SU-DHL-6 (cell line): ENCODE measurements at regions not wholly inside any gene's neighbourhood (a gene's known extent, or its start where the extent isn't known, plus 50 kb on each side); places are given as distances from the start of the nearest gene placed in this dataset.

Experiments
- H2AFZ ChIP-seq: fragments of 200-600 bp; sonication (generic); 2 replicates; pipeline ENCODE4 v1.6.1; 2014; ENCODE audit warnings: low read depth, mild to moderate bottlenecking, moderate library complexity, mixed read lengths, antibody characterized with exemption, low read length; ENCODE audit not compliant: severe bottlenecking
- H3F3A ChIP-seq: fragments of 200-600 bp; shearing (Covaris generic); 2 replicates; pipeline ENCODE4 v1.6.0; 2016; ENCODE audit warnings: antibody characterized with exemption, mild to moderate bottlenecking; ENCODE audit not compliant: insufficient read depth
- H3K27ac ChIP-seq: fragments of 200-600 bp; sonication (generic); 2 replicates; pipeline ENCODE4 v1.5.1; 2016; ENCODE audit warnings: low read depth, mild to moderate bottlenecking, low read length, moderate library complexity, mixed read lengths
- H3K27me3 ChIP-seq: fragments of 200-600 bp; sonication (generic), shearing (Covaris generic); 2 replicates; pipeline ENCODE4 v1.6.0; 2014; ENCODE audit warnings: mild to moderate bottlenecking, low read length
- H3K36me3 ChIP-seq: fragments of 200-600 bp; sonication (generic); 2 replicates; pipeline ENCODE4 v1.6.1; 2014; ENCODE audit warnings: mild to moderate bottlenecking, low read length, mixed read lengths
- H3K4me2 ChIP-seq: fragments of 300-600, 200-600 bp; shearing (Covaris generic), sonication (generic); 2 replicates; pipeline ENCODE4 v1.6.0; 2014; ENCODE audit warnings: low read length, low read depth, mild to moderate bottlenecking; ENCODE audit not compliant: poor library complexity, severe bottlenecking
- H3K4me3 ChIP-seq: fragments of 200-600 bp; sonication (generic); 2 replicates; pipeline ENCODE4 v1.5.1; 2014; ENCODE audit warnings: antibody characterized with exemption, low read length, mild to moderate bottlenecking, mixed read lengths; ENCODE audit not compliant: insufficient read depth, poor library complexity, severe bottlenecking
- H3K79me2 ChIP-seq: fragments of 200-600 bp; sonication (generic); 2 replicates; pipeline ENCODE4 v1.6.1; 2014; ENCODE audit warnings: mild to moderate bottlenecking, low read length, moderate library complexity; ENCODE audit not compliant: insufficient read depth
- H3K9ac ChIP-seq: fragments of 200-600 bp; sonication (generic); 2 replicates; pipeline ENCODE4 v1.7.0; 2014; ENCODE audit warnings: mild to moderate bottlenecking, low read length
- H3K9me2 ChIP-seq: fragments of 200-600 bp; sonication (generic); replicated peaks from 2 replicates; pipeline ENCODE4 v1.6.1; 2014; ENCODE audit warnings: low read length; ENCODE audit not compliant: insufficient read depth
- H3K9me3 ChIP-seq: fragments of 200-600 bp; sonication (generic); 2 replicates; pipeline ENCODE4 v1.6.1; 2014; ENCODE audit warnings: low read length, mixed read lengths; ENCODE audit not compliant: insufficient read depth
- H4K20me1 ChIP-seq: fragments of 200-600 bp; sonication (generic); 2 replicates; pipeline ENCODE4 v1.6.1; 2014; ENCODE audit warnings: low read depth, mild to moderate bottlenecking, antibody characterized with exemption, low read length, moderate library complexity, mixed read lengths
- EZH2phosphoT487 ChIP-seq: fragments of 200-600 bp; sonication (generic), shearing (Covaris generic); conservative IDR thresholded peaks from 2 replicates; pipeline ENCODE4 v1.6.1; 2018; ENCODE audit warnings: mild to moderate bottlenecking, antibody characterized with exemption, low read length, moderate library complexity, mixed read lengths
- TF ChIP-seq, protein P1 (sequence below): fragments of 200-600 bp; sonication (generic); IDR thresholded peaks from one replicate; pipeline ENCODE4 v1.5.1; 2017; ENCODE audit warnings: antibody characterized with exemption, mild to moderate bottlenecking, low read length, moderate library complexity; ENCODE audit not compliant: insufficient read depth, poor library complexity, severe bottlenecking

DNA sequence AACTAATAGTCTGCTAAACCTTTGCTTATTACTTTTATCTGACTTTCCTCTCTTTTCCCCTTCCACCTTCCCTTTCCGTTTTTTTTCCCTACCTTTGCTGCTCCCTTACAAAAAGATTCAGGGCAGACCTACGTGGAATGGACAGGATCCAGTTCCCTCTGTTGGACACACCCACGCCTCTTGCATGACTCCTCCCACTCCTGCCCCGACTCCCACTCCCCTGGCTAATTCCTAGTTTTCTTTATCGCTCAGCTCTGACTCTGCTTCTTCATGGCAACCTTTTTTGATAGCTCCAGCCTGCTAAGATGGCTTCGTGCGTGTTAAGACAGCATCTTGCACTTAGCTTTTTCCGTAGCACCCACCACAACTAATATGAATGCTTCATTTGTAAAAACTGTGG, 715.6 kb upstream of the NRSN1 start:
- no peak overlapping the region for H3K4me2 ChIP-seq
- no peak overlapping the region for H3K27ac ChIP-seq
- H3K27me3 ChIP-seq, result no peaks in the 10 kb centered on the region
- no peaks in the 10 kb centered on the region for H4K20me1 ChIP-seq
- no peak overlapping the region for H2AFZ ChIP-seq
- H3K4me3 ChIP-seq, result no peak overlapping the region
- H3K9ac ChIP-seq, result no peak overlapping the region
- H3F3A ChIP-seq, result no peaks in the 10 kb centered on the region
- no peak for TF ChIP-seq EZH2phosphoT487
- TF ChIP-seq, protein P1, sequence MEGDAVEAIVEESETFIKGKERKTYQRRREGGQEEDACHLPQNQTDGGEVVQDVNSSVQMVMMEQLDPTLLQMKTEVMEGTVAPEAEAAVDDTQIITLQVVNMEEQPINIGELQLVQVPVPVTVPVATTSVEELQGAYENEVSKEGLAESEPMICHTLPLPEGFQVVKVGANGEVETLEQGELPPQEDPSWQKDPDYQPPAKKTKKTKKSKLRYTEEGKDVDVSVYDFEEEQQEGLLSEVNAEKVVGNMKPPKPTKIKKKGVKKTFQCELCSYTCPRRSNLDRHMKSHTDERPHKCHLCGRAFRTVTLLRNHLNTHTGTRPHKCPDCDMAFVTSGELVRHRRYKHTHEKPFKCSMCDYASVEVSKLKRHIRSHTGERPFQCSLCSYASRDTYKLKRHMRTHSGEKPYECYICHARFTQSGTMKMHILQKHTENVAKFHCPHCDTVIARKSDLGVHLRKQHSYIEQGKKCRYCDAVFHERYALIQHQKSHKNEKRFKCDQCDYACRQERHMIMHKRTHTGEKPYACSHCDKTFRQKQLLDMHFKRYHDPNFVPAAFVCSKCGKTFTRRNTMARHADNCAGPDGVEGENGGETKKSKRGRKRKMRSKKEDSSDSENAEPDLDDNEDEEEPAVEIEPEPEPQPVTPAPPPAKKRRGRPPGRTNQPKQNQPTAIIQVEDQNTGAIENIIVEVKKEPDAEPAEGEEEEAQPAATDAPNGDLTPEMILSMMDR, result no peak
- H3K9me3 ChIP-seq, result no peaks in the 10 kb centered on the region
- no peaks in the 10 kb centered on the region for H3K36me3 ChIP-seq
- H3K79me2 ChIP-seq, result no peaks in the 10 kb centered on the region
- H3K9me2 ChIP-seq, result no peaks in the 10 kb centered on the region

DNA sequence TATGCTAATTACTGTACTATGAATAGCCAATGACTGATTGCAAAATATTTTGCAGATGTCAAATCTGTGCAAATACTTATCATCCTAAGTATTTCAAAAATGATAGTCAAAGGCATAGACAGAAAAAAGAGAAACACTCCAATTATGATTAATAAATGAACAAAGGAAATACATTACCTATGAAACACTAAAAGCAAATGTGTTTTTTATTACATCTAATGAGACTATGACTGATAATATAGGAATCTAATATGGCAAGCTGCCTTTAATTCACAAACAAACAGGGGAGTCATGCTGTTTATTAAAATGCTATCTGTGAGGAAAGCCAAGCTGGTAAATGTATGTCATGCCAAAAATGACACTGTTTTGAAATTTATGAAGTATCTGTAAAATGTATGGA, 713.2 kb upstream of the NRSN1 start:
- no peaks in the 10 kb centered on the region for H3K36me3 ChIP-seq
- no peak overlapping the region for H2AFZ ChIP-seq
- H3K9ac ChIP-seq, result no peak overlapping the region
- no peak overlapping the region for H3K27ac ChIP-seq
- no peaks in the 10 kb centered on the region for H3K79me2 ChIP-seq
- H3K9me2 ChIP-seq, result no peaks in the 10 kb centered on the region
- H3K9me3 ChIP-seq, result no peaks in the 10 kb centered on the region
- no peak for TF ChIP-seq EZH2phosphoT487
- TF ChIP-seq, protein P1, result no peak
- no peaks in the 10 kb centered on the region for H3F3A ChIP-seq
- no peak overlapping the region for H3K4me2 ChIP-seq
- no peaks in the 10 kb centered on the region for H4K20me1 ChIP-seq
- no peak overlapping the region for H3K4me3 ChIP-seq
- H3K27me3 ChIP-seq, result no peaks in the 10 kb centered on the region

DNA sequence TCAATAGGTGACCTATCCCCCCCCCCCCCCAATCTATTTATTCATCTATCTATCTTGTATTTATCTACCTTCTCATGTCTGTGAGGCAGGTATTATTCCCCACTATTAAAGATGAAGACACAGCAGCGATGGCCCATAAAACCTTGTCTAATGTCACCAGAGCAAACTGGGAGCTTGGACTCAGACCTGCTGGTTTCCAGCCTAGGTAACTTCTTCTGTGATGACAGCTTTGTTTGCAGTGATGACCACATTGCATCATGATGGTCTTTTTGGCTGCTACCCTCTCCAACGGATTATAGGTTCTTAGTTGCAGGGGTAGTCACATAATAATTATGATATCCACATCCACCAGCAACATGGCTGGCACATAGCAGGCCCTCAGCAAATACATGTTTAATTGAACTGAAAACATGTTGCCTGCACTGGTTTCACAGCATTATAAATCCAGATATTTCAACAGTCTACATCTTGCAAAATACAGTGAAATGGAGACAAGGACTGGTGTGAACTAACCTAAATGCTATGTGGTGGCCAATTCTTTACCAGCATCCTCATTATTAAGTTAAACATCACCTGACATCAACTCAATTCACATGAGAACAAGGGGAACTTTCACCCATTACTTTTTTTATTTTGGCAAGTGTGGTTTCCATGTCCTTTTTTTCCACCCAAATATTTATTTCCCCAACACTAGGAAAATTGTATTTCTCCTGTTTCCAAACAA, 712.5 kb upstream of the NRSN1 start:
- no peaks in the 10 kb centered on the region for H3K27me3 ChIP-seq
- H3K9me2 ChIP-seq, result no peaks in the 10 kb centered on the region
- no peaks in the 10 kb centered on the region for H3F3A ChIP-seq
- no peak overlapping the region for H3K9ac ChIP-seq
- H3K79me2 ChIP-seq, result no peaks in the 10 kb centered on the region
- H3K36me3 ChIP-seq, result no peaks in the 10 kb centered on the region
- H3K4me3 ChIP-seq, result no peak overlapping the region
- H3K4me2 ChIP-seq, result no peak overlapping the region
- no peaks in the 10 kb centered on the region for H4K20me1 ChIP-seq
- H2AFZ ChIP-seq, result no peak overlapping the region
- TF ChIP-seq, protein P1, result no peak
- TF ChIP-seq EZH2phosphoT487, result no peak
- no peak overlapping the region for H3K27ac ChIP-seq
- no peaks in the 10 kb centered on the region for H3K9me3 ChIP-seq
